ENCODE measurements at regions not wholly inside any gene's neighbourhood (a gene's known extent, or its start where the extent isn't known, plus 50 kb on each side); places are given as distances from the start of the nearest gene placed in this dataset.

GRCh38 chr6:48624631-48625030, 513.6 kb upstream of the PTCHD4 start:
- no peak for TF ChIP-seq CTCF (IDR thresholded peaks at IDR 0.05; ENCODE audit: insufficient read depth, low read length)
- no peak for TF ChIP-seq POLR2AphosphoS5 (IDR thresholded peaks at IDR 0.05; ENCODE audit: low read depth)
- no peak for TF ChIP-seq REST (IDR thresholded peaks at IDR 0.05; ENCODE audit: insufficient replicate concordance, low read depth)
- no peak for TF ChIP-seq SPI1 (IDR thresholded peaks at IDR 0.05; ENCODE audit: borderline replicate concordance, low read depth)
- no peak for TF ChIP-seq GABPA (IDR thresholded peaks at IDR 0.05; ENCODE audit: low read depth)
